MM.1S (cell line): ENCODE measurements at regions not wholly inside any gene's neighbourhood (a gene's known extent, or its start where the extent isn't known, plus 50 kb on each side); places are given as distances from the start of the nearest gene placed in this dataset.

Experiments used
- DNase-seq: peaks from one replicate; pipeline ENCODE4 v3.0.0-alpha.2; 2015
- H2AFZ ChIP-seq: fragments of 300-600 bp; sonication (generic); 2 replicates; pipeline ENCODE4 v1.6.0; 2016; ENCODE audit warnings: antibody characterized with exemption, low read length
- H3F3A ChIP-seq: fragments of 300-600 bp; sonication (generic); 2 replicates; pipeline ENCODE4 v1.6.1; 2016; ENCODE audit warnings: mild to moderate bottlenecking, antibody characterized with exemption, low read length, moderate library complexity, mixed read lengths; ENCODE audit not compliant: insufficient read depth
- H3K27ac ChIP-seq: fragments of 300-600 bp; sonication (generic); 2 replicates; pipeline ENCODE4 v1.5.1; 2016; ENCODE audit warnings: mild to moderate bottlenecking, low read length
- H3K27me3 ChIP-seq: fragments of 300-600 bp; sonication (generic); replicated peaks from 2 replicates; pipeline ENCODE4 v1.6.0; 2016; ENCODE audit warnings: low read length; ENCODE audit not compliant: insufficient read depth
- H3K36me3 ChIP-seq: fragments of 300-600 bp; sonication (generic); replicated peaks from 2 replicates; pipeline ENCODE4 v1.6.1; 2016; ENCODE audit warnings: mild to moderate bottlenecking, low read length, mixed read lengths; ENCODE audit not compliant: insufficient read depth
- H3K4me1 ChIP-seq: fragments of 300-600 bp; sonication (generic); 2 replicates; pipeline ENCODE4 v1.6.1; 2016; ENCODE audit warnings: low read length, mixed read lengths
- H3K4me2 ChIP-seq: fragments of 300-600 bp; sonication (generic); 2 replicates; pipeline ENCODE4 v1.6.0; 2016; ENCODE audit warnings: low read depth, low read length
- H3K4me3 ChIP-seq: fragments of 300-600 bp; sonication (generic); 2 replicates; pipeline ENCODE4 v1.5.1; 2016; ENCODE audit warnings: low read length, mixed read lengths
- H3K79me2 ChIP-seq: fragments of 300-600 bp; sonication (generic); 2 replicates; pipeline ENCODE4 v1.6.1; 2016; ENCODE audit warnings: mixed run types, low read length, mixed read lengths
- H3K9ac ChIP-seq: fragments of 300-600 bp; sonication (generic); 2 replicates; pipeline ENCODE4 v1.6.1; 2016; ENCODE audit warnings: low read length, mixed read lengths
- H3K9me2 ChIP-seq: fragments of 300-600 bp; sonication (generic); replicated peaks from 2 replicates; pipeline ENCODE4 v1.6.1; 2016; ENCODE audit warnings: mild to moderate bottlenecking, low read length, mixed read lengths; ENCODE audit not compliant: insufficient read depth
- H3K9me3 ChIP-seq: fragments of 300-600 bp; sonication (generic); replicated peaks from 2 replicates; pipeline ENCODE4 v1.6.1; 2016; ENCODE audit warnings: mild to moderate bottlenecking, low read length, mixed read lengths; ENCODE audit not compliant: insufficient read depth
- H4K20me1 ChIP-seq: fragments of 300-600 bp; sonication (generic); 2 replicates; pipeline ENCODE4 v1.6.1; 2016; ENCODE audit warnings: mild to moderate bottlenecking, low read length, moderate library complexity, mixed read lengths; ENCODE audit not compliant: insufficient read depth
- CTCF ChIP-seq: fragments of 300-600 bp; sonication (generic); IDR thresholded peaks from 2 replicates; pipeline ENCODE4 v1.5.1; 2016; ENCODE audit warnings: antibody characterized with exemption, low read length, mixed read lengths
- EZH2 ChIP-seq: fragments of 300-600 bp; sonication (generic); optimal IDR thresholded peaks from 2 replicates; pipeline ENCODE3; 2017; ENCODE audit warnings: low read depth, mild to moderate bottlenecking, antibody characterized with exemption, low read length, mixed read lengths
- EZH2phosphoT487 ChIP-seq: fragments of 300-600 bp; sonication (generic); IDR thresholded peaks from 2 replicates; pipeline ENCODE4 v1.6.1; 2018; ENCODE audit warnings: antibody characterized with exemption, low read length

DNA sequence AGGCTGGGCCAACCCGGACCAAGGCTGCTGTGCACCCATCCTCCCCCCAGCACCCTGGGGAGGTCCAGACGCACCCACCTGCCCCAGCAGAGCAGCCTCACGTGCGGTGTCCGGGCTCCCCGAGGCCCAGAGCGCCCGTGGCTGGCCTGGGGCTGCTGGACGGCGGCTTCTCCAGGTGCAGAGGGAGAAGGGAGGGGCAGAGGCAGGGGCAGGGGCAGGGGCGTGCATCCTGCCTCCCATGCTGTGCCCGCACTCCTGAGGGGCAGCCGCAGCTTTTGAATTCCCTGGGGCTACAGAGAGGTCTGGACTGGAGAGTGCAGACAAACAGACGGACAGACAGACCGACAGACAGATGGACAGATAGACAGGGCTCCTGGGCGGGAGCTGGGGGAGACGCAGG lies 83.6 kb upstream of the PRR5 start:
- Histone ChIP-seq H4K20me1 (no peaks in the 10 kb centered on the region), H3K4me3 (no peak overlapping the region), H3K27ac (no peak overlapping the region), H3F3A (no peaks in the 10 kb centered on the region), H3K9me2 (no peaks in the 10 kb centered on the region), H3K79me2 (no peaks in the 10 kb centered on the region), H3K4me2 (no peak overlapping the region), H2AFZ (no peak overlapping the region), H3K36me3 (no peaks in the 10 kb centered on the region), H3K27me3 (peaks cover 68% of the 10 kb centered on the region), H3K9me3 (no peaks in the 10 kb centered on the region), H3K9ac (no peak overlapping the region), H3K4me1 (no peaks in the 10 kb centered on the region)
- TF ChIP-seq CTCF (no peak), EZH2phosphoT487 (no peak)
- DNase-seq, result no peak

- Histone ChIP-seq H4K20me1 (no peaks in the 10 kb centered on the region), H3K4me1 (no peaks in the 10 kb centered on the region), H3K27me3 (peaks cover 70% of the 10 kb centered on the region), H3K79me2 (no peaks in the 10 kb centered on the region), H3K9ac (no peak overlapping the region), H3K9me3 (no peaks in the 10 kb centered on the region), H2AFZ (no peak overlapping the region), H3K36me3 (no peaks in the 10 kb centered on the region), H3K27ac (no peak overlapping the region), H3K4me3 (no peak overlapping the region), H3F3A (no peaks in the 10 kb centered on the region), H3K4me2 (no peak overlapping the region), H3K9me2 (no peaks in the 10 kb centered on the region)
- TF ChIP-seq EZH2phosphoT487, result no peak
- TF ChIP-seq EZH2, result no peak
- TF ChIP-seq CTCF, result no peak
- DNase-seq, result no peak
Measured at GRCh38 chr22:44617828-44618227, 84.2 kb upstream of the PRR5 start.

GRCh38 chr22:44616882-44617655 lies 84.9 kb upstream of the PRR5 start:
- Histone ChIP-seq H3K4me3 (no peak overlapping the region), H4K20me1 (no peaks in the 10 kb centered on the region)
- no peak for TF ChIP-seq EZH2phosphoT487
- TF ChIP-seq CTCF, result no peak
- no peak for TF ChIP-seq EZH2

More at GRCh38 chr22:44616882-44617655, 84.9 kb upstream of the PRR5 start:
- Histone ChIP-seq H3K9me3 (no peaks in the 10 kb centered on the region), H3K4me1 (no peaks in the 10 kb centered on the region), H3K27ac (no peak overlapping the region), H3K27me3 (peaks cover 67% of the 10 kb centered on the region), H3K9me2 (no peaks in the 10 kb centered on the region), H3K36me3 (no peaks in the 10 kb centered on the region), H2AFZ (no peak overlapping the region), H3K4me2 (no peak overlapping the region), H3K9ac (no peak overlapping the region), H3F3A (no peaks in the 10 kb centered on the region), H3K79me2 (no peaks in the 10 kb centered on the region)
- no peak for DNase-seq
